GM19372 (cell line): ENCODE measurements at regions not wholly inside any gene's neighbourhood (a gene's known extent, or its start where the extent isn't known, plus 50 kb on each side); places are given as distances from the start of the nearest gene placed in this dataset.
"Not testable (repeated sequence)": the region's sequence is repeated elsewhere in the genome, so short reads cannot be mapped to it uniquely, and the experiment has no call there.

Experiments used
- ATAC-seq: cut with Tn5 transposase; IDR thresholded peaks from one replicate; pipeline ENCODE4 v1.9.1; 2021; ENCODE audit warnings: mild to moderate bottlenecking, low read depth, moderate library complexity; ENCODE audit not compliant: unreplicated experiment

GRCh38 chr6:51203504-51203903 lies 384.8 kb downstream of the TFAP2B start:
- no peak for ATAC-seq

- not testable (repeated sequence) for ATAC-seq
Measured at GRCh38 chr6:51206686-51207085, 388.0 kb downstream of the TFAP2B start.

- no peak for ATAC-seq
Measured at GRCh38 chr6:51209651-51210050, 391.0 kb downstream of the TFAP2B start.

DNA sequence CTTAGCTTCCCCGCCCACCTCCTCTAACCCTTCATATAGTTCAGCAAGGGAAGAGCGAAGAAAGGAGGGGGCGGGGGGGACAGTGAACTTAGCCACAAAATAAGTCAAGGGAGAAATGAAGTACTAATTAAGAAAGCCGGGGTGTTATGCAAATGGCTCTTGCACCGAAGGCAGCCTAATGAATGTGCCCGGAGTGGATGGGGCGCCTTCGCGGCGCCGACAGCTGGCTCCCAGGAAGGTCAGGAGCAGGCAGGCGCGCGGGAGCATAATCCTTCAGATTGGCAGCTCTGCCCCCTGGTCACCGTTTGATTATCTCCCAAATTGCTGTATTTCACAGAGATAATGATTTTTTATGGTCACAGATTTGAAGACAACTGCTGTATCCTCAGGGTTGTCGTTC lies 395.1 kb downstream of the TFAP2B start:
- ATAC-seq, result no peak

GRCh38 chr6:51214442-51214841 lies 395.8 kb downstream of the TFAP2B start:
- no peak for ATAC-seq

DNA sequence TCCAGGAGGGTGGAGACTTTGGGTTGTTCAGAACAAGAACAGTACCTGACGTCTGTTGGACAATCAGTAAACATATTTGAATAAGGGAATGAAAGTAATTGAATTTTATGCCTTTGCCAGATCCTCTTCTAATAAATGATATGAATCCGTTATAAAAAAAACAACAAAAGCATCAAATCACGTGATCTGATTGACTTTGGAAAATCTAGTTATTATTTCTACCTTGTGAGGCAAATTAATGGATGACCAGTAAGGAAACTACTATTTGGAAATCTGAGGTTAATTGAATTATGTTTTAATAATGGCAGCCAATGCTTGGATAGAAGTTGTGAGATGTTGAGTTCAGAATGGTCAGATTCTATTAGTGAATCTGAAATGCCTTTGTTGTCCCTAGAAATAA lies 399.5 kb downstream of the TFAP2B start:
- ATAC-seq, result no peak

GRCh38 chr6:51224580-51225240 lies 406.0 kb downstream of the TFAP2B start:
- ATAC-seq, result not testable (repeated sequence)

DNA sequence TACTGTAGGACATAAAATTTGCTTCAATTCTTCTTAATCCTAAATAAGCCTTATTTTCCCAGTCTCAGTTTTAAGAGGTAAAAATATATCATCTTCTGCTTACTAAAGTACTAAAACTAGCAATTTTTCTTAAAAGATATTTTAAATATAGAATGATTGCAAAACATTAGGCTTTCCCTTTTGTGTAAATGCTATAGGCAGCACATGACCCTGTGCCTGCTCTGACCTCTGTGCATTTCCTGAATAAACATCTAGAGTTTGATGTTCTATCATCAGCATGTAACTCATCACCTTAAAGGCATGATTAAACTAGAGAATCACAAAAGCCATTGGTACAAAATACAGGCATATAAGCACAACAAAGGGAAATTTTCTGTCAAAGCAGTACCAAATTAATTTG lies 422.7 kb downstream of the TFAP2B start:
- ATAC-seq, result no peak

DNA sequence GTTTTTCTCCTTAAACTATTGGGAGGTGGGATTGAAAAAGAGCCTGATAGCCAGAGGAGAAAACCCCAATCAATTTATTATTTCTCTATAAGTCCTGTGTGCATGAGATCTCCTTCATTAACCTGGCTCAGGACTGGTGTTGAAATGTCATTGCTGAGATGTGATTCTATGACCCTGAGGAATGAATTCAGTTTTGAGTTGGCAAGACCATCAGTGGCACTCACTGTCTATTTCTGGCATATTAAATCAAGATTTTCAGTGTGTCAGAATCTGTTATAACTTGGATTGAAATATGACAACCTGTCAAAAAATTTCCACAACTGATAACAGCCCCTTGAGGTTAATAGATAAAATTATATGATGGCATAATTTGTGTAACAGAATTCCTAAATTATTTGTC lies 431.1 kb downstream of the TFAP2B start:
- no peak for ATAC-seq

- ATAC-seq, result no peak
Measured at GRCh38 chr6:51250317-51250716, 431.6 kb downstream of the TFAP2B start.

- ATAC-seq, result no peak
Measured at GRCh38 chr6:51257938-51258337, 439.3 kb downstream of the TFAP2B start.

- no peak for ATAC-seq
Measured at GRCh38 chr6:51260003-51260402, 441.3 kb downstream of the TFAP2B start.

DNA sequence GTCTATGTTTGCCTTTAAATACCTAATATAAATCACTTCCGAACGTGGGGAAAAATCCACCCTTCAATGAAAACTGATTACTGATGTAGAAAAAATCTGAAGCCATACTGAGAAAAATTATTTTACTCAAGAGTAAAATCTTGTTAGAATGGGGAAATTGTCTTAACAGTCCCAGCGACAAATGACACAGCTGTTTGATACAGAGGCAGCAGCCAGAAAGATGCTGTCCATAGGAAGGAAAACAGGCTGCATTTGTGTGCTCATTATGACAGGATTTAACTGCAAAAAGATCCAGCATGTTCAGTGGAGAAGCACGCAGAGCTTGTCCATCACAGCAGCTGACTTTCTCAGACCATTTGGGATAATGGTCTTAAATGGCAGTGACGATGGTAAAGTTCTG lies 443.0 kb downstream of the TFAP2B start:
- no peak for ATAC-seq

- no peak for ATAC-seq
Measured at GRCh38 chr6:51265426-51265825, 446.8 kb downstream of the TFAP2B start.

- no peak for ATAC-seq
Measured at GRCh38 chr6:51266604-51267003, 447.9 kb downstream of the TFAP2B start.

DNA sequence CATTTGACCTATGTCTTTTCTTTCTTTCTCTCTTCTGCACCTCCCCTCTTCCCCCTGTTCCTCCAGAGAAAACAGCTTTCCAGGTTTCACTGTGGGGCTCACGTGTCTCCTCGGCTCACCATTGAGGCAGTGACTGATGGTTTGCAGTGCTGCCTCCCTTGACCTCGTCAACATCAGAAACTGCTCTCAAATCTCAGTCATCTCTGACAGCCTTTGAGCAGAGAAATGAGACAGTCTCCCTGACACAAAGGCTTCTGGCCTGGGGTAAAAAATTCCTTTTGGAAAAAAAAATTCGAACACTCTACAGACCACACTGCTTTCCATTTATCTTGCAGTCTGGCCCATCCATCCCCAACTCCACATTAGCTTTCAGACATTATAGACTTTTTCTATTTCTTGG lies 450.0 kb downstream of the TFAP2B start:
- ATAC-seq, result no peak

DNA sequence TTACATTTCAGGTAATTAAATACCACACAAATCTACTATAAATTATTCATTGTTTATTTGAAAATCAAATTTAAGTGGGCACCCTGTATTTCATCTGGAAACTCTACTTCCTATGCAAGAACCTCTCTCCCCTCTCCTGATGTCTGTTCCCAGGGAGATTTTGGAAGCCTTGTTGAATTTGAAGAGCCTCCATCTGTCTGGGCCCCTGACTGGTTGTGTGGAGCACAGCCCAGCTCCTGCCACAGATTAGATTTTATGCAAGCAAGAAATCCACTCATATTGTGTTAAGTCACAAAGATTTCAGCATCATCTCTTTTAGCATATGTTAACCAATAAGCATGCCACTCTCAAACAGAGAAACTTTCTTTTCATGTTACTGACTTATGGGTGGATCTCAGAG lies 451.2 kb downstream of the TFAP2B start:
- ATAC-seq, result no peak

DNA sequence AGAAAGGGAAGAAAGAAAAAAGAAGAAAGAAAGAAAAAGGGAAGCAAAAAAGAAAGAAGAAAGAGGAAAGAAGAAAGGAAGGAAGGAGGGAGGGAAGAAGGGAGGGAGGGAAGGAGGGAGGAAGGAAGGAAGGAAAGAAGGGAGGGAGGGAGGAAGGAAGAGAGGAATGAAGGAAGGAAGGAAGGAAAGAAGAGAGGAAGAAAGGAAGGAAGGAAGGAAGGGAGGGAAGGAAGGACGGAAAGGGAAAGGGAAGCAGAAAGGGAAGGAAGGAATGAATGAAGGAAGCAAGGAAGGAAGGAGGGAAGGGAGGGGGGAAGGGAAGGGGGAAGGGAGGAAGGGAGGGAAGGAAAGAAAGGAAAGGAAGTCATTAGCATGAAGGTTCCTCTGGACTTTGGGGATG lies 452.9 kb downstream of the TFAP2B start:
- no peak for ATAC-seq

GRCh38 chr6:51273228-51273961 lies 454.7 kb downstream of the TFAP2B start:
- no peak for ATAC-seq

DNA sequence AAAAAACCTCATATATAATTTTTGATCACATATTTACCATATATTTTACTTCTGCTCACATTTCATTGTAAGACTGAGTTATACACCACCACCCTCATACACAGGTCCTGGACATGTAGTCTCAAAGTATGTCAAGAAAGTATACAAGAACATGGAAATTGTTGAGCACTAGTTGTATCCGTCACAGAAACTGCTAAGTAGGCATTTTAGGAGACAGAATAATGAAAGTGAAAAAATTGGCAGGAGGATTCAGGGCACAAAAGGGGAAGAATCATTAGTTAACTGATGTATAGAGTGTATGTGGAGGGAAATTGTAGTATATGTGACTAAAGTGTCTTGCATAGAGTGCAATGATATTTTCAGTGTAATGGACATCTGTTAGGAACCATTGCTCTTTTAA lies 458.8 kb downstream of the TFAP2B start:
- no peak for ATAC-seq

DNA sequence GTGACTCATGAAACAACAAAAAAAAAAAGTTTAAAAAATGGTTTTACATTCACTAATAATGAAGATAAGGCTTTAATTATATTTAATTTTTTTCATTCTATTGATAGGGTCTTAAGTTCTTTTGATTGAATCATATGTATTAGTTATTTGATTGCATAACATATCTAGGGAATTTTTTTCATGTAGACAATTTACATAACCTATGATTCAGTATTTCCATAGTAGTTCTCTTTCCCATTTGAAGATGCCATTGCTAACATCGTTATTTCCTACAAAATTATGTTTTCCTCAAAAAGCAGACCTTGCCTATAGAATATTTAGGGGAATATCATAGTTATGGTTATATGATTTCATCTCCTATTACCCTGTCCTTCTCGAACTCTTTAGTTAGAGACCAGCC lies 463.4 kb downstream of the TFAP2B start:
- no peak for ATAC-seq

GRCh38 chr6:51283723-51284355 lies 465.2 kb downstream of the TFAP2B start:
- no peak for ATAC-seq
